IPS-15b (cell line): ENCODE measurements at regions not wholly inside any gene's neighbourhood (a gene's known extent, or its start where the extent isn't known, plus 50 kb on each side); places are given as distances from the start of the nearest gene placed in this dataset.
"Not testable (repeated sequence)": the region's sequence is repeated elsewhere in the genome, so short reads cannot be mapped to it uniquely, and the experiment has no call there.

Source experiments
- H3K27me3 ChIP-seq: one replicate; pipeline ENCODE4 v1.6.1; 2013; ENCODE audit warnings: low read length; ENCODE audit not compliant: control insufficient read depth, insufficient read depth
- H3K36me3 ChIP-seq: one replicate; pipeline ENCODE4 v1.6.1; 2013; ENCODE audit warnings: low read length; ENCODE audit not compliant: control insufficient read depth, insufficient read depth
- H3K4me1 ChIP-seq: one replicate; pipeline ENCODE4 v1.6.1; 2013; ENCODE audit warnings: mild to moderate bottlenecking, low read length; ENCODE audit not compliant: control insufficient read depth, insufficient read depth
- H3K4me3 ChIP-seq: one replicate; pipeline ENCODE4 v1.5.1; 2013; ENCODE audit warnings: low read depth, low read length
- H3K9ac ChIP-seq: one replicate; pipeline ENCODE4 v1.6.1; 2013; ENCODE audit warnings: low read depth, mild to moderate bottlenecking, low read length
- H3K9me3 ChIP-seq: one replicate; pipeline ENCODE4 v1.6.1; 2013; ENCODE audit warnings: mild to moderate bottlenecking, low read length; ENCODE audit not compliant: control insufficient read depth, insufficient read depth

DNA sequence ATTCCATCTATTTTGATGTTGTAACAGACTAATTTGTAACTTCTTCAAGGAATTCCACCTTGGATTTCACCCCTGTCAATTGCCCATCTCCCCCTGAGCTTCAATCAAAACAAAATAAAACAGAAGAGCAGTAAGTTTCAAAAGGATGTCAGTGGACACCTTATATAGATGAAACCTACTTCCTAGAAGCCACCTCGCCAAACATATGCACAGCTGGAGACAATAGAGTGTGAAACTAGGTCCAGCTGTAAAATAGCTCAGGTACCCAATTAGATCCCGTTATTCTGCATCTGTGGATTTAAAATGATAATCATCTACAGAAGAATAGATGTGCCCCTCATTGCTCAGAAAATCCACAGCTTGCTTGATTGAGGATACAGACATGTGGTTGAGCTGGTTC is 598.6 kb downstream of the SH2D4B start:
- Histone ChIP-seq H3K9ac (no peak overlapping the region), H3K4me3 (no peak overlapping the region), H3K27me3 (no peaks in the 10 kb centered on the region), H3K36me3 (no peaks in the 10 kb centered on the region), H3K9me3 (no peaks in the 10 kb centered on the region), H3K4me1 (no peaks in the 10 kb centered on the region)

- H3K27me3 ChIP-seq, result no peaks in the 10 kb centered on the region
- H3K9me3 ChIP-seq, result no peaks in the 10 kb centered on the region
- no peaks in the 10 kb centered on the region for H3K36me3 ChIP-seq
Measured at GRCh38 chr10:81145975-81146374, 608.3 kb downstream of the SH2D4B start.

DNA sequence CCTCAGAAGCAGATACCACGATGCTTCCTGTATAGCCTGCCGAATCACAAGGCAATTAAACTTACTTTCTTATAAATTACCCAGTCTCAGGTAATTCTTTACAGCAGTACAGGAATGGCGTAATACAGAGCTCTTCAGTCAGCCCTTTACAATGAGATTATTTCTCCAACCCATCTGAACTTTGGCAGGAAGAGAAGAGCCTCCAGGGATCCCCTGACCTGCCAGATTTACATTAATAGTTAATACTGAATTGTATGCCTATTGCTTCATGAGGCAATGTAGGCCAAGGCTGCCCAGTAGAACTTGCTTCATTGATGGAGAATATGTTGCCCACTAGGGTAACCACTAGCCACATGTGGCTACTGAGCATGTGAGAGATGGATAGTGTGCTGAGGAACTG is 608.7 kb downstream of the SH2D4B start:
- Histone ChIP-seq H3K9ac (no peak overlapping the region), H3K9me3 (no peaks in the 10 kb centered on the region), H3K4me3 (no peak overlapping the region), H3K27me3 (no peaks in the 10 kb centered on the region), H3K36me3 (no peaks in the 10 kb centered on the region), H3K4me1 (no peaks in the 10 kb centered on the region)

More at GRCh38 chr10:81145975-81146374, 608.3 kb downstream of the SH2D4B start:
- H3K4me1 ChIP-seq, result no peaks in the 10 kb centered on the region
- no peak overlapping the region for H3K9ac ChIP-seq
- no peak overlapping the region for H3K4me3 ChIP-seq

GRCh38 chr10:81152656-81153055 is 615.0 kb downstream of the SH2D4B start:
- no peaks in the 10 kb centered on the region for H3K4me1 ChIP-seq
- H3K27me3 ChIP-seq, result no peaks in the 10 kb centered on the region
- H3K4me3 ChIP-seq, result no peak overlapping the region
- no peaks in the 10 kb centered on the region for H3K9me3 ChIP-seq
- no peaks in the 10 kb centered on the region for H3K36me3 ChIP-seq
- no peak overlapping the region for H3K9ac ChIP-seq

DNA sequence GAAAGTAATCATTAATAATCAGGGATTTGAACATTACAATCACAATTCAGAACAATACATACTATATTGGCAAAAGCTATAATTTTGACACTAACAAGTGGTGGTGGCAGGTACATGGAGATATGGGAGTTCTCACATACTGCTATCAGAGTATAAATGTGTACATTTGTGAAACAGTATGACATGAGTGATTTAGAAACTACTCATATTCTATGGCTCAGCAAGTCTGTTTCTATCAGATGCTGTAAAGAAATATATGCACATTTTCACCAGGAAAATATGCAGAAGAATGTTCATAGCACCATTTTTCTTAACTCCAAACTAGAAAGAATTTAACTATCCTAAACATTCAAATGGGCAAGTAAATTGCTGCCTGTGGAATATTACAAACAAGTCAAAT is 620.0 kb downstream of the SH2D4B start:
- no peak overlapping the region for H3K4me3 ChIP-seq
- H3K9me3 ChIP-seq, result no peaks in the 10 kb centered on the region

DNA sequence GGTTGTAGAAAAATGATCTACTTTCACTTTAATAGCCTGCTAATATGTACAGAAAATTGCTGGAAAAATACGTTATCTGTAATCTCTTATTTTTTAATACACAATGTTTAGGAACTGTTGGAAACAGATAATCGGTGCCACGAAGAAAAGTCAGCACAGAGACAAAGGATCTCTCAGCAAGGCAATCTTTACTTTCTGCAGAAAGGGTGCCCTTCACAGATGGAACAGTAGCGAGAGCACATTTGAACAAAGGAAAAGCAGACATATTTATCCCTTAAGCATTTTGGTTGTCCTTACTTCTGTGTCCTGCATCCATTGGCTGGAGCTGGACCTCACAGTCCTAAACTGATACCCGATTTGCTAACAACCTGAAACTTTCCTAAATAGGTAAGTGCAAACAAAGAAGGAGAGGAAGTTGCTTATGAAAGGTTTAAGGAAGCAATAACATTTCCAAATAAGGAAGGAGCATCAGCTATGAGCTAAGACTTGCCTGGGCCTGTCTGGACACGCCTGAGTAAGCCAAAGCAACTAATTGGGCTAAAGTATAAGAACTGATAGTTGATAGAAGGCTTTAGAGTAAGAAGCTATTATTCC is 640.0 kb downstream of the SH2D4B start:
- no peak overlapping the region for H3K9ac ChIP-seq
- no peaks in the 10 kb centered on the region for H3K36me3 ChIP-seq
- H3K4me3 ChIP-seq, result no peak overlapping the region
- peaks cover 3% of the 10 kb centered on the region for H3K4me1 ChIP-seq
- H3K9me3 ChIP-seq, result peaks cover 3% of the 10 kb centered on the region
- no peaks in the 10 kb centered on the region for H3K27me3 ChIP-seq

More for the DNA sequence above, 620.0 kb downstream of the SH2D4B start:
- Histone ChIP-seq H3K27me3 (no peaks in the 10 kb centered on the region), H3K36me3 (no peaks in the 10 kb centered on the region), H3K4me1 (no peaks in the 10 kb centered on the region), H3K9ac (no peak overlapping the region)

DNA sequence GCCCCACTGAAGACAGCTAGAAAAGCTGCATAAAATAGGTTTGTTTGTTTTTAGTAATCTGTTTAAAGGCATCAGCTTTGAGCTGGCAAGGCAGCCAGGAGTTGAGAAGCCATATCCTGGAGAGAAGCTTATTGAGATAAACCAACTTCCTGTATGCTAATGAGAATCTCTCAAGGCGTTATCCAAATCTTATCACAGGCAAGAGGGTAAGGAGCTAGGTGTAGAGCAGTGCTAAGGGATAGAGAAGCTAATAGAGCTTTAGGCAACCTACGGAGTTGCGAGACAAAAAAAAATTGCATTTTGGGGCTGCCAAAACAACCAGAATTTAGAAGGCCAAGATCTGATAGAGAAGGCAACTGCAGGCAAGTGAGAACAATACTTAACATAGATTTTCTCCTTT is 641.6 kb downstream of the SH2D4B start:
- Histone ChIP-seq H3K4me3 (no peak overlapping the region), H3K36me3 (no peaks in the 10 kb centered on the region), H3K4me1 (peaks cover 3% of the 10 kb centered on the region), H3K9me3 (peaks cover 3% of the 10 kb centered on the region), H3K27me3 (no peaks in the 10 kb centered on the region), H3K9ac (no peak overlapping the region)

DNA sequence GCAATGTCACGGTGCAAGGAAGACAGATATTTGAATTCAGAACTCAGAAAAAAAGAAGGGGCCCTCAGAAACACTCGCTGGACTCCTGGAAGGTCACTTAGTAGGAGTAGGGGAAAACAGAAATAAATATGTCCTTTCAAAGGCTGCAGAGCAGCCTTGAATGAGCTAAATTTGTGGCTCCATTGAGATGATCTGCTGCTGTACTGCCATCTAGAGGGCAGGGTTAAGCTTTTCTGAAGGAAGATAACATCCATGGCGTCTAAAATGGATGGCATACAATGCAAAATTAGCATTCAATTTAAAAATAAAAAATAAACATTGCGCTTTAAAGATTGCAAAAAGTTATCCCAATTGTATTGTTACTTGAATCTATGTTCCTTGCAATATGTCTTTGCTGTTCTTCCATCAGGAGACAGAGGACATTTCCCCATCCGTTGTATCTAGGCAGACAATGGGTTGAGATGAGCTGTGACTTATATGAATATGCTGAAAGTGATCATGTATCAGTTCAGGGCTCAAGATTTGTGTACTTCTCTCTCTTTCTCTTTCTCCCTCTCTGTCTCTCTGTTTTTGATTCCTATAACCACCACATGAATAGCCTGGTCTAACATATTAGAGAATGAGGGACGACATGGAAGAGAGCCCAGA is 642.2 kb downstream of the SH2D4B start:
- H3K9me3 ChIP-seq, result peaks cover 3% of the 10 kb centered on the region
- H3K9ac ChIP-seq, result no peak overlapping the region
- H3K36me3 ChIP-seq, result no peaks in the 10 kb centered on the region
- H3K27me3 ChIP-seq, result no peaks in the 10 kb centered on the region
- H3K4me3 ChIP-seq, result no peak overlapping the region
- H3K4me1 ChIP-seq, result peaks cover 3% of the 10 kb centered on the region

- H3K9me3 ChIP-seq, result peaks cover 3% of the 10 kb centered on the region
- no peaks in the 10 kb centered on the region for H3K27me3 ChIP-seq
- H3K4me1 ChIP-seq, result peaks cover 3% of the 10 kb centered on the region
- no peak overlapping the region for H3K4me3 ChIP-seq
- no peak overlapping the region for H3K9ac ChIP-seq
- no peaks in the 10 kb centered on the region for H3K36me3 ChIP-seq
Measured at GRCh38 chr10:81182296-81182695, 644.6 kb downstream of the SH2D4B start.

- H3K4me1 ChIP-seq, result peaks cover 3% of the 10 kb centered on the region
- no peak overlapping the region for H3K9ac ChIP-seq
- H3K36me3 ChIP-seq, result no peaks in the 10 kb centered on the region
- no peaks in the 10 kb centered on the region for H3K9me3 ChIP-seq
- H3K27me3 ChIP-seq, result no peaks in the 10 kb centered on the region
- H3K4me3 ChIP-seq, result no peak overlapping the region
Measured at GRCh38 chr10:81192221-81192788, 654.6 kb downstream of the SH2D4B start.

DNA sequence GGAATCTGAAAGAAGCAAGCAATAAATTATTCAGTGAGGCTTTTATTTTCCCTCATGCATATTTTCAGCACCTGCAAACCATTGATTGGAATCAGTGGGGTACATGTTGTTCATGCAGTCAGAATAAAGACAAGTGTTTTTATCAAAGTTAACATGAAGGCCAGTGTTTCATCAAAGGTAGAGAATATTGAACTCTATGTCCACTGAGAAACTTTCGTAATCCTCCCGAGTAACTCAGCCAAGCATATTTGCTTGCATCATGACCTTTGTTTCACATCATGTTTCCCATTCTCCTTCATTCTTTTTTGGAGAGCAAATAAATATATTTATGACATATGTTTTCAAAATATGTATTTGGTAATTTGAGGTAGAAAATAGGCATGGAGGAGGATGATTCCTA is 663.1 kb downstream of the SH2D4B start:
- no peaks in the 10 kb centered on the region for H3K36me3 ChIP-seq
- no peaks in the 10 kb centered on the region for H3K9me3 ChIP-seq
- H3K27me3 ChIP-seq, result no peaks in the 10 kb centered on the region
- H3K9ac ChIP-seq, result no peak overlapping the region
- no peak overlapping the region for H3K4me3 ChIP-seq
- H3K4me1 ChIP-seq, result no peaks in the 10 kb centered on the region

- H3K9ac ChIP-seq, H3K4me3 ChIP-seq, H3K9me3 ChIP-seq, H3K36me3 ChIP-seq, H3K27me3 ChIP-seq, H3K4me1 ChIP-seq: not testable (repeated sequence)
Measured at GRCh38 chr10:81207359-81207758, 667.6 kb upstream of the NRG3 start.
